ENCODE measurements at regions not wholly inside any gene's neighbourhood (a gene's known extent, or its start where the extent isn't known, plus 50 kb on each side); places are given as distances from the start of the nearest gene placed in this dataset.

DNA sequence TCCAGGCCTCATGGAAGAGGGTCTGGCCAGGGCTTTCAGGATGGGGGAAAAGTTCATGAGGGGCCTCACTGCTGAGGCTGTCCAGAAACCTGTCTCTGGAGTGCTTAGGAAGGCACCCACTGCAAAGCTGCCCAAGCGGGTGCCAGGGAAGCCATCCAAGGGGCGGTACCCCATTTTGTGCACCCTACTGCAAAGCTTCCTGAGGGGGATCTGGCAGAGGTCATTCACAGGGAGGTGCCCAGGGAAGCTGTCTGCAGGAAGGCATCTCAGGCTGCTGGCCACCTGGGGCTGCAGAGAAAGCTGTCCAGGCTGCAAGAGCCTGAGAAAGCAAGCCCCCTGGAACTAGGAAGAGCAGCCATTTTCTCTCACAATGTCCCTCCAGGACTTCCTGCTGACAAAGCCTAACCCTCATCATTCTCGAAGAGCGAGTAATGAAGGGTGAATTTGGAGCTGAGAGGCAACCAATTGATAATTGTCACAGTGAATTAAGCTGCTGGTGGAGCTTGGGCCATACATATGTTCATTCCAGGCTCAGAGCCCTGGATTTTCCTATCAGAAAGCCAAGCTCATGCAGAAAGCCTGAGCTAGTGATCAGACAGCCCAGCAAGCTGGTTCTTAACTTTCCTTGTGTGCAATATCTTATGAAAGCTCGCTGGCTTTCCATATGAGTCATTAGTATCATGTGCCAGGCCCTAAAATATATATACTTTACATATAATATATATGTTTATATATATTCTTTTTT, 62.2 kb upstream of the SLC22A16 start:
- DNase-seq (ENCODE audit: low read depth, low spot score) = no peak

DNA sequence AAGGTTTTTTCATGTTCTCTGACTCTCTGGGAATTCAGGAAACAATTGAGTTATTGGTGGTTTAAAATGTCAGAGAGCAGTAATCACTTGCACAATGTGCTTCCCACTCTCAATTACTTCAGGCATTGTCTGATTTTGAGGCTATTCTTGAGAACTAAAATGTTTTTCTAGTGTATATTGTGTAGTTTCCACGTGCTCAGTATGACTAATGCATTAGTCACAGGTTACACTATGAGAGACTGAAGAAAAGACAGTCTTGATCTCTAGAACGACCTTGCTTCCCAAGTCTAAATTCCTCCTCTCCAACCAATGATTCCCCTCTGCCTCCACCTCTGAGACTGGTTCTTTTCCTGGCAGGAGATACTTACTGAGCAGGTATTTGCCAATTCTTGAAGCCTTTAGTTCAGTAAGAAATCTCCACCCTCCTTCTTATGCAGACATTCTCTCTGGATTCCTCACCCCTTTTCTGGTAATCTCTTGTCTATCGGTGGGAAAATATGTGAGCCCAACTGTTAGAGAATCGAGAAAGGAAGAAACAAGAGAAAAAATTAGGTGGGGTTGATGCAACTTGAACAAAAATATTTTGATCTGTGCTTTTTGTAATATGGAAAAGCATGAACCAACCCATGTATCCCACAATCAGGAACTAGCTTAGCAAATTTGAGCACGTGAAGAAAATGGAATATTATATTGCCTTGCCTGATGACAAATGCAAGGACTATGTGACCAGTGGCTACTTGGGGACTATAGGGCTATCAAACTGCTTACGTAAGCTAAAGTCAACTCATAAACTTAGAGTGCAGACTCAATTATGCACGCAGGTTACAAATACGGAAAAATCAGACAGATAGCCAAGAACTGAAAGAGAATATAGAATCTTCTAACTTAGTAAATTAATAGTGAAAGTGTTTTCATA, 61.1 kb upstream of the SLC22A16 start:
- no peak for DNase-seq (ENCODE audit: low read depth, low spot score)

DNA sequence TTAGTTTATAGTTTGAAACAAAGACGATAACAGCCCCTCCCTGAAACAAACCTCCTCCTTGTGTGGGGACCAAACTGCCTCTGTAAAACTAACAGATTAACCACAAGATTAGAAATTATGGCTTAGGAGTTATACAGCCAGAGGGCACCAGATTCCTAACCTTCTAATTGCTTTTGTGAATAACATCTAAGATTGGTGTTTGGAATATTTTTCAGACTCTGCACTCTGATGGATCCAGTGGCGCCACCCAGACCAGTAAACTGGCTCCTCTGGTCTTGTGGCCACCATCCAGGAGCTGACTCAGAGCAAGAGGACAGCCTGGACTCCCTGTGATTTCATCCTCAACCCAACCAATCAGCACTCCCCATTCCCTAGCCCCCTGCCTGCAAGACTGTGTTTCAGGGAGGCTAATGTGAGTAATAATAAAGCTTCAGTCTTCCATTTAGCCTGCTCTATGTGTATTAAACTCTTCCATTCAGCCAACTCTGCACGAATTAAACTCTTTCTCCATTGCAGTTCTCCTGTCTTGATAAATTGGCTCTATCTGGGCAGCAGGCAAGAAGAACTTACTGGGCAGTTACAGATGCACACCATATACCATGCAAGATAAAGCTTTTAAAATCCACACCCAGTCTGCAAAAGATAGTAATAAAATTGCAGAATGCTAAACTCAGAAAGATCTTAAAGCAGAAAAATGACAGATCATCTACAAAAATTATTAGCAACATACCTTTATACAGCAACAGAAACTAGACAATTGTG, 58.5 kb upstream of the SLC22A16 start:
- DNase-seq (ENCODE audit: low read depth, low spot score) = no peak

DNA sequence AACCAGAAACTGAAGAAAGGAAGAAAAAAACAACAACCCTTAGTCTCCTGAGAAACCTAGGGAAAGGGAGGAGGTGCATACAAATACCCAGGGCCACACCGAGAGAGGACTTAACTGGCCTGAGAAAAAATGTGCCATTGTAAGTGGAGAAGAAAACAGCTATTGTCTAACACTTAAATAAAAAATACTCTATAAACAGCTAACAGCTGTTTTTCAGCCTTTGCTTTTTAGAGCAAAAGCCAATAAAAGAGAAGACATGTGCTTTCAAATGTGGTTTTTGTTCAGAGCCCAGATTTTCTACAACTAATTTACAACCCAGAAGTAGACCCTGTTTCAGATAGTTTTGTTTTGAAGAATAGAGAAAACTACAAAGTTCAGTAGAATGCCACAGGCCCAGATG, 56.0 kb upstream of the SLC22A16 start:
- no peak for DNase-seq (ENCODE audit: low read depth, low spot score)

DNA sequence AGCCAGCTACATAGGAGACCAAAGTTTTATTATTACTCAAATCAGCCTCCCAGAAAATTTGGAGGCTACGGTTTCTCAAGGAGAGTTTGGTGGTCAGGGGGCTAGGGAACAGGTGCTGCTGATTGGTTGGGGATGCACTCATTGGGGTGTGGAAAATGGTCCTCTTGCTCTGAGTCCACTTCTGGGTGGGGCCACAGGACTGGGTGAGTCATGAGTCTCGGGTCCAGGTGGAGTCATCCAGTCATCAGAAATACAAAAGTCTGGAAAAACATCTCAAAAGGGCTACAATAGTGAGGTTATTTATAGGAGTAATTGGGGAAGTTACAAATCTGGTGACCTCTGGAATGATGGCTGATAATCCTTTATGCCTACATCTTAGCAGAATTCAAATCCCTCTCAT, 54.3 kb upstream of the SLC22A16 start:
- no peak for DNase-seq (ENCODE audit: low read depth, low spot score)

DNA sequence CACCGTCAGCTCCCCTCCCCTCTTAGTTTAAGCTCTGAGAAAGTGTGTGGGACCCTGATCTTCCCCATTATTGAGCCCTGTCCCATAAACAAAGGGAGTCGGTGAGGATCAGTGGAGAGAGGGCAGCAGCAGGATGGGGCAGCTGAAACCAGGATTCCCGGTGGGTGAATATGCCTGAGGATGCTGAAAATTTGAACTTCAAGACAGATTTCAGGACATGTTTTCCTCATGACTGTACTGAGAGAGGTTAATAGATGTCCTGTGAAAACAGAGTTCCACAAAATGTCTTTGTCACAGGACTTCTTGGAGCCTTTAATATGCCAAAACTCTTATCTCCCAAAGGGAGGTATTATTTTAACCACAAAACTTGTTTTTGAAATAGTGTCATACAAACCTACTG, 53.5 kb upstream of the SLC22A16 start:
- DNase-seq (ENCODE audit: low read depth, low spot score) = no peak

DNA sequence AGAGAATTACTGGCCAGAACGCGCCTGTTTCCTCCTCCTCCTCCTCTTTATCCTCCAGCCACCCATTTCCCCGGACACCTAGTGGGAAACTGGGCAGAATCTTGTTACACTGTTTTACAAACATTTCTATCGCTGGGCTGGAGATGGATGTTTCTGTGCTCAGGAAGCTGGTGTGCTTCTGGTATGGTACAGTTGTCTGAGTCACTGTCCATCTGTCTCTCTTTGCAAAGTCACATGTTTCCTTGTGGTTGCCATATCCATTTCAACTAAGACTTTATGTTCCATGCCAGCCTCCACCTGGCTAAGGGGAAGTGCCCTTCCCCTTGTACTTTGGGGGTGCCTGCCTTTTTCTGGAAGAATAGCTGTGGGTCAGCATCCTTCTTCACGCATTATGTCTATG, 52.9 kb upstream of the SLC22A16 start:
- DNase-seq (ENCODE audit: low read depth, low spot score) = no peak

DNA sequence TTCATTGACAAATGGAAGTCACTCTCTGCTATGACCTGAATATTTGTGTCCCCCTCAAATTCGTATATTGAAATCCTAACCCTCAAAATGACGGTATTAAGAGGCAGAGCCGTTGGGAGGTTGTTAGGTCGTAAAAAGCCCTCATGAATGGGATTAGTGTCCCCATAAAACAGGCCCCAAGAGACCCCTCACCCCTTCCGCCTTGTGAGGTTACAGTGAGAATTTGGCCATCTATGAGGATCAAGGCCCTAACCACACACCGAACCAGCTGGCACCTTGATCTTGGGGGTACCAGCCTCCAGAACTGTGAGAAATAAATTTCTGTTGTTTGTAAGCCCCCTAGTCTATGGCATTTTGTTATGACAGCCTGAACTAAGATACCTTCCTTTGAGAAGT, 52.5 kb upstream of the SLC22A16 start:
- no peak for DNase-seq (ENCODE audit: low read depth, low spot score)

DNA sequence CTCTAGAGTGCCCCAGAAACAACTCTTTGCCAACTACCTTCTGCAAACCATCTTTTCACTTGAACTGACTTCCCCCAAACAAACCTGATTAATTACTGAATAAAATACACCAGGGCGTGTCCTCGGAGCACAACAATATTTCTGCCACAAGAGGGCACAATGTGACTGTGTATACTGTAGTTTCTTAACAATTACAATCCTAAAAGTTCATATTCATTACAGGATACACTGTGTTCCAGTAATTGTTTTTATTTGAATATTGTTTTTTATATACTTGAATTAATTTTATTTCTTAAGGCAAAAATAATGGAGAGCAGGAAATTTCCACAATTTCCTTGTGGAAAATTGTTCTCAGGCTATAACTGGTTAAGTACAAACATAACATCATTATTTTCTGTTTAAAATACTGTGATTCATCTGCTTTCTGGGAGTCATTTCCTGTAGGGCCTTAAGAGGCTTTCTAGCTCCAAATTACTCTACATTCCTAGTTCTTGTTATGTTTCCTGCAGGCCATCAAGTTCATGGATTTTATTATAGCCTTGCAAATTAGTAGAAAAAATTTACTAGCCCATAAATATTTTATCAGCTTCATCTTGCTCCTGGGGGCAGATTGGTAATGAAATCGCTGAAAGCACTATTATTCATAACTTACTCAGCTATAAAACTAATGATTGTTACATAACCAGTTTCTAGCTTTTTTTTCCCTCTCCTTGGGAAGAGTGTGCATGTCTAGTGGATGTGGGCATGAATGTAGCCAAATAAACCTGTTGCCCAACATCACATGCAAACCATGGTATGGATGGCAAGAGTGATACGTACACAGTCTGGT, 51.9 kb upstream of the SLC22A16 start:
- no peak for DNase-seq (ENCODE audit: low read depth, low spot score)

DNA sequence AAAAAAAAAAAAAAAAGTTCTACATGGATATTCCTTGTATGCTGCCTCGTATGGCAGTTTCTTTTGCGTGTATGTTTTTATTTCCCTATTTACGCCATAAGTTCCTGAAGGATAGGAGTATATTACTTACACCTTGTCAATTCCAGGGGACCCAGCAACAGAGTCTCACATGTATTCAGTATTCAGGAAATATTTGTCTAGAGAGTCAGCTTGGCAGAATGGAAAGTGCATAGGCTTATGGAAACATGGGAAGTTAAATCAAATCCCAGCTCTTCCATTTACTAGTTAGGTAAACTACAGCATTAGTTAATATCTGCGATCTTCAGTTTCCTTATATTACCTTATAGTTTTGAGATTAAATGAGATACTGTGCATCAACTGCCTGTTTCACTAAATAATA, 51.1 kb upstream of the SLC22A16 start:
- no peak for DNase-seq (ENCODE audit: low read depth, low spot score)

DNA sequence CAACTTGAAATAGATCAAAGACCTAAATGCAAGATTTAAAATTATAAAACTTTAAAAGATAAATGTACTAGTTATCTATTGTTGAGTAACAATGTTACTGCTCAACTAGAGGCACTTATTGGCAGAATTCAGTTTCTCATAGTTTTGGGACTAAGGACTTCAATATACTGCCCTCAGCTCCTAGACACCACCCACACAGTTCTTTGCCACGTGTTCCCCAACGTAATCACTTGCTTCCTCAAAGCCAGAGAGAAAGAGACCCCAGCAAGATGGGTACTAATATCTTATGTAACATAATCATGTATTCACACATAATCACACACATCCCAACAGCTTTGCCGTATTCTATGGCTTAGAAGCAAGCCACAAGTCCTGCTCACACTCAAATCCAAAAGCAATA, 50.3 kb upstream of the SLC22A16 start:
- no peak for DNase-seq (ENCODE audit: low read depth, low spot score)
